Transverse colon (tissue), 4 donors: ENCODE measurements at regions not wholly inside any gene's neighbourhood (a gene's known extent, or its start where the extent isn't known, plus 50 kb on each side); places are given as distances from the start of the nearest gene placed in this dataset.

Experiments used
- CTCF ChIP-seq, 5 experiments: fragments of 200-600 bp in 3 of 5; fragments of 450-650 bp in 2 of 5; sonication (generic) in 3 of 5; IDR thresholded peaks; 1 replicate in 2 of 5; 2 replicates in 3 of 5; pipeline ENCODE4 v1.5.1; 2016 to 2017; ENCODE audit warnings: antibody characterized with exemption in 5 of 5, inconsistent platforms in 3 of 5, mild to moderate bottlenecking in 2 of 5, moderate library complexity in 1 of 5
- EP300 ChIP-seq: sonication (generic); formaldehyde crosslinking; IDR thresholded peaks from one replicate; pipeline ENCODE4 v1.6.1; 2017; ENCODE audit warnings: antibody characterized with exemption, low read depth
- POLR2A ChIP-seq: fragments of 450-650 bp; IDR thresholded peaks from one replicate; pipeline ENCODE4 v1.6.1; 2016; ENCODE audit warnings: antibody characterized with exemption, mild to moderate bottlenecking, moderate library complexity
- POLR2AphosphoS5 ChIP-seq, 3 donors: sonication (generic); formaldehyde crosslinking; IDR thresholded peaks; one replicate each; pipeline ENCODE4 v1.6.1; 2016; ENCODE audit warnings: antibody characterized with exemption in 3 of 3

DNA sequence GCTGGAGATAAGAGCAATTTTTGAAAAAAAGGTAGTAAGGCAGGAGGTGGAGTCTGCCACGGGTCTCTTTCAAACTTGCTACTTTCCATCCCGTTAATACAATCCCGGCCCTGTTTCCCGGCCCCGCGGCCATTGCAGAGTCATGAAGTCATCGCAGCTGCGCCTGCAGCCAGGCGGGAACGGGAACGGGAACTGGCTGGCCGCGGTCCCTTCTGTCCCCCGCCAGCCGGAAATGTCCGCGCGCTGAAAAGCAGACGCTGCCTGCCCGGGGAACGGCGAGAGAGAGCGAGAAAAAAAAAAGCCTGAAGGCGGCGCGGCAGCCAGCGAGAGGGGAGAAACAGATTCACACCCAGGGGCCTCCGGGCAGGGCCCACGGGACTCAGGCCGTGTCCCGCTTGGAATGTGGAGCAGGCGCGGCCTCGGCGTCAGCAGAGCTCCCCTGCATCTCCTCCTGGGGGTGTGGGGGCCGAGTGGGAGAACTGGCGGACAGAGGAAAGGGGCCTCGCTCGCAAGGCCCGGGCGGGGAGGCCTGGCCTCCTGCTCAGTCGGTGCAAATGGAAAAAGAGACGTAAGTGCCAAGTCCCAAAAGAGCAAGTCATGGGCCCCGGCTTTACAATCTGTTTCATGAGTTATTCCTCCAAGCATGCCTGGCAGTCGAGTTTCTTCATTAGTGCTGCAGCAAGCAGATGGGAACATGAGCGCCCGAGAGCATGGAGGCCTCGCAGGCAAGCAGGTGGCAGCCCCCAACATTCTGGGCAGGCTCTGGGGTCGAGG, 201.2 kb upstream of the GAS1 start:
- peak in 1 of 5 experiments; percentile 6 for TF ChIP-seq CTCF (IDR thresholded peaks at IDR 0.05)
- no peak for TF ChIP-seq POLR2A
- TF ChIP-seq POLR2AphosphoS5 (IDR thresholded peaks at IDR 0.05), result peak in 2 of 3 donors; percentile 9 to 30
- TF ChIP-seq EP300, result no peak
